Spleen (tissue), 11 donors: ENCODE measurements at regions not wholly inside any gene's neighbourhood (a gene's known extent, or its start where the extent isn't known, plus 50 kb on each side); places are given as distances from the start of the nearest gene placed in this dataset.

Experiments used
- DNase-seq: peaks from one replicate; pipeline ENCODE4 v3.0.0-alpha.2; 2020
- H3K27ac ChIP-seq, 8 donors: fragments of 200-600 bp; sonication (generic) in 7 of 8; 1 replicate in 4 of 8; 2 replicates in 4 of 8; pipeline versions ENCODE4 v1.5.0 to v1.8.0; 2016 to 2021; ENCODE audit warnings: inconsistent platforms in 4 of 8, mild to moderate bottlenecking in 4 of 8, moderate library complexity in 1 of 8
- H3K27me3 ChIP-seq, 7 donors: fragments of 200-600 bp; sonication (generic) in 6 of 7; replicated peaks in 1 of 7; 1 replicate in 4 of 7; 2 replicates in 3 of 7; pipeline versions ENCODE4 v1.5.0 to v1.8.0; 2016 to 2021; ENCODE audit warnings: inconsistent platforms in 3 of 7, mild to moderate bottlenecking in 1 of 7
- H3K36me3 ChIP-seq, 6 donors: fragments of 200-600 bp; sonication (generic) in 5 of 6; 1 replicate in 4 of 6; 2 replicates in 2 of 6; pipeline versions ENCODE4 v1.5.0 to v1.8.0; 2016 to 2021; ENCODE audit warnings: inconsistent platforms in 2 of 6
- H3K4me1 ChIP-seq, 6 donors: fragments of 200-600 bp; sonication (generic) in 5 of 6; 1 replicate in 3 of 6; 2 replicates in 3 of 6; pipeline versions ENCODE4 v1.5.0 to v1.8.0; 2016 to 2021; ENCODE audit warnings: inconsistent platforms in 3 of 6
- H3K4me3 ChIP-seq, 8 donors: fragments of 200-600 bp; sonication (generic) in 7 of 8; 1 replicate in 4 of 8; 2 replicates in 4 of 8; pipeline versions ENCODE4 v1.5.0 to v1.8.0; 2016 to 2021; ENCODE audit warnings: inconsistent platforms in 4 of 8, mild to moderate bottlenecking in 4 of 8, moderate library complexity in 2 of 8
- H3K9me3 ChIP-seq, 8 donors: fragments of 200-600 bp; sonication (generic) in 7 of 8; 1 replicate in 4 of 8; 2 replicates in 4 of 8; pipeline versions ENCODE4 v1.5.0 to v1.8.0; 2016 to 2021; ENCODE audit warnings: inconsistent platforms in 4 of 8
- POLR2A ChIP-seq, 3 donors: fragments of 450-650 bp; IDR thresholded peaks; one replicate each; pipeline ENCODE4 v1.5.1; 2017; ENCODE audit warnings: antibody characterized with exemption in 3 of 3, mild to moderate bottlenecking in 1 of 3
- POLR2AphosphoS5 ChIP-seq, 3 donors: sonication (generic); formaldehyde crosslinking; IDR thresholded peaks; one replicate each; pipeline ENCODE4 v1.5.1; 2017; ENCODE audit warnings: antibody characterized with exemption in 3 of 3
- WGBS, 5 donors: extraction: QIAGEN DNeasy Blood & Tissue Kit in 3 of 5; methylation state at CpG; one replicate each; pipeline versions ENCODE4 v1.1.5 to v1.1.7; 2013 to 2018; 5-methylcytosine and 5-hydroxymethylcytosine counted together
- intact Hi-C: fragments of 100-400 bp; cut with DNase I; formaldehyde crosslinking; loops from one replicate; pipeline ENCODE4 v1.15.0; 2023; ENCODE audit warnings: low total_unique reads
- TF ChIP-seq, protein P1 (sequence below), 11 experiments: fragments of 200-600 bp in 7 of 11; fragments of 450-650 bp in 4 of 11; sonication (generic) in 4 of 11; IDR thresholded peaks in 8 of 11; conservative IDR thresholded peaks in 3 of 11; 1 replicate in 7 of 11; 2 replicates in 4 of 11; pipeline versions ENCODE4 v1.4.0 to v1.8.0; 2016 to 2021; ENCODE audit warnings: antibody characterized with exemption in 11 of 11, inconsistent platforms in 4 of 11, mild to moderate bottlenecking in 1 of 11
- donor health status: healthy with polysubstance abuse.
- donor health status: DM: no; HTN: no; CAD: no; lungs with moderate emphysema.
- donor health status: DM: no; HTN: no; CAD: no.
- donor health status: Bipolar disorder and iron deficiency.
- donor health status: healthy.
- donor health status: DM: no; HTN: no; CAD: no.
- donor health status: DM: yes; HTN: yes; CAD: no.

DNA sequence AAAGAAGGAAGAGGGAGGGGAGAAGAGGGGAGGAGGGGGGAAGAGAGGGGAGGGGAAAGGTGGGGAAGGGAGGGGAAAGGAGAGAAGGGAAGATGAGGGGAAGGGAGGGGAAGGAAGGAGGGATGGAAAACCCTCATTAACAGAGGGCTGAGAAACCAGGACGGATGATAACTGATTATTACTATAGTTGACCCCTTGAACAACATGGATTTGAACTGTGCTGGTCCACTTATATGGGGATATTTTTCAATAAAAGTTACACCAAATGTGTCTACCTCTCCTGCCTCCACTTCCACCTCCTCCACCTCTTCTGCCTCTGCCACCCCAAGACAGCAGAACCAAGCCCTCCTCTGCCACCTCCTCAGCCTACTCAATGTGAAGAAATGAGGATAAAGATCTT lies 184.1 kb upstream of the ARID1B start:
- 67 to 94% (median 83%) methylated on average over 1 of the region's 1 CpG for whole genome bisulfite sequencing, 5 donors
- TF ChIP-seq, protein P1, sequence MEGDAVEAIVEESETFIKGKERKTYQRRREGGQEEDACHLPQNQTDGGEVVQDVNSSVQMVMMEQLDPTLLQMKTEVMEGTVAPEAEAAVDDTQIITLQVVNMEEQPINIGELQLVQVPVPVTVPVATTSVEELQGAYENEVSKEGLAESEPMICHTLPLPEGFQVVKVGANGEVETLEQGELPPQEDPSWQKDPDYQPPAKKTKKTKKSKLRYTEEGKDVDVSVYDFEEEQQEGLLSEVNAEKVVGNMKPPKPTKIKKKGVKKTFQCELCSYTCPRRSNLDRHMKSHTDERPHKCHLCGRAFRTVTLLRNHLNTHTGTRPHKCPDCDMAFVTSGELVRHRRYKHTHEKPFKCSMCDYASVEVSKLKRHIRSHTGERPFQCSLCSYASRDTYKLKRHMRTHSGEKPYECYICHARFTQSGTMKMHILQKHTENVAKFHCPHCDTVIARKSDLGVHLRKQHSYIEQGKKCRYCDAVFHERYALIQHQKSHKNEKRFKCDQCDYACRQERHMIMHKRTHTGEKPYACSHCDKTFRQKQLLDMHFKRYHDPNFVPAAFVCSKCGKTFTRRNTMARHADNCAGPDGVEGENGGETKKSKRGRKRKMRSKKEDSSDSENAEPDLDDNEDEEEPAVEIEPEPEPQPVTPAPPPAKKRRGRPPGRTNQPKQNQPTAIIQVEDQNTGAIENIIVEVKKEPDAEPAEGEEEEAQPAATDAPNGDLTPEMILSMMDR (IDR thresholded peaks at IDR 0.05 in 8 of 11, conservative IDR thresholded peaks at IDR 0.05 in 3 of 11): no peak
- no peak for TF ChIP-seq POLR2A (IDR thresholded peaks at IDR 0.05)
- TF ChIP-seq POLR2AphosphoS5 (IDR thresholded peaks at IDR 0.05): no peak
- H3K27ac ChIP-seq: no peak overlapping the region
- no peak for DNase-seq
- H3K9me3 ChIP-seq: no peaks in the 10 kb centered on the region
- H3K36me3 ChIP-seq: no peaks in the 10 kb centered on the region
- intact Hi-C loops: no loop called here
- peaks cover 0 to 11% (median 0%) of the 10 kb centered on the region in 7 donors for H3K27me3 ChIP-seq
- peaks cover 0 to under 1% (median 0%) of the 10 kb centered on the region in 6 donors for H3K4me1 ChIP-seq
- H3K4me3 ChIP-seq: no peak overlapping the region

GRCh38 chr6:156590482-156590881 lies 186.7 kb upstream of the ARID1B start:
- 87 to 93% (median 90%) methylated on average over 6 of the region's 6 CpGs for WGBS, 5 donors
- no peaks in the 10 kb centered on the region for H3K4me1 ChIP-seq
- no peaks in the 10 kb centered on the region for H3K36me3 ChIP-seq
- H3K9me3 ChIP-seq: peaks cover 0 to 5% (median 0%) of the 10 kb centered on the region in 8 donors
- no peak for TF ChIP-seq POLR2A (IDR thresholded peaks at IDR 0.05)
- TF ChIP-seq, protein P1 (IDR thresholded peaks at IDR 0.05 in 8 of 11, conservative IDR thresholded peaks at IDR 0.05 in 3 of 11): no peak
- TF ChIP-seq POLR2AphosphoS5 (IDR thresholded peaks at IDR 0.05): no peak
- H3K4me3 ChIP-seq: no peak overlapping the region
- no peak overlapping the region for H3K27ac ChIP-seq
- intact Hi-C loops: no loop called here
- DNase-seq: no peak
- no peaks in the 10 kb centered on the region for H3K27me3 ChIP-seq

DNA sequence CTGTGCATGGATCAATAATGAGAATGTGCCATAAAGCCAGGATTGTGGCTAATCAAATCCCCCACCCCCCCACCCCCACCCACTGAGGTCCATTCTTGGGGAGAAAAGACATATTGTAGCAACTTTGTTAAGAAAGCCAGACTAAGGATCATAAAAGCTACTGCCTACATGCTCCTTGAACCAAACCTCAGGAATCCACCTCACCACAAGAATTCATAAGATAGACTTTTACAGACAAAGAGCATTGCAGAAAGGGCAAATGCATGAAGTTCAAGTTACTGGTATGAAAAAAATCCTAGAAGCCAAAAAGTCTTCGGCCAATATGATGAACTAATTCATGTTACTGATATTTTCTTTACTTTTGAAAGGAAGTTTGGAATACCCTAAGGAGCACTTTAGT lies 187.9 kb upstream of the ARID1B start:
- Histone ChIP-seq H3K4me1 (no peaks in the 10 kb centered on the region), H3K27me3 (no peaks in the 10 kb centered on the region), H3K36me3 (no peaks in the 10 kb centered on the region), H3K4me3 (no peak overlapping the region), H3K9me3 (peaks cover 0 to 5% (median 0%) of the 10 kb centered on the region in 8 donors), H3K27ac (no peak overlapping the region)
- DNase-seq: no peak
- 74 to 95% (median 84%) methylated on average over 1 of the region's 1 CpG for WGBS, 5 donors
- intact Hi-C loops: no loop called here
- no peak for TF ChIP-seq POLR2AphosphoS5 (IDR thresholded peaks at IDR 0.05)
- TF ChIP-seq POLR2A (IDR thresholded peaks at IDR 0.05): no peak
- TF ChIP-seq, protein P1 (IDR thresholded peaks at IDR 0.05 in 8 of 11, conservative IDR thresholded peaks at IDR 0.05 in 3 of 11): no peak

GRCh38 chr6:156587751-156588301 lies 189.4 kb upstream of the ARID1B start:
- H3K27ac ChIP-seq: no peak overlapping the region
- TF ChIP-seq, protein P1 (IDR thresholded peaks at IDR 0.05 in 8 of 11, conservative IDR thresholded peaks at IDR 0.05 in 3 of 11): no peak
- no peak for TF ChIP-seq POLR2A (IDR thresholded peaks at IDR 0.05)
- no peak for TF ChIP-seq POLR2AphosphoS5 (IDR thresholded peaks at IDR 0.05)
- H3K9me3 ChIP-seq: peaks cover 0 to 5% (median 0%) of the 10 kb centered on the region in 8 donors
- H3K36me3 ChIP-seq: no peaks in the 10 kb centered on the region
- 75 to 99% (median 95%) methylated on average over 3 of the region's 3 CpGs for WGBS, 5 donors
- no peaks in the 10 kb centered on the region for H3K4me1 ChIP-seq
- H3K27me3 ChIP-seq: no peaks in the 10 kb centered on the region
- no peak for DNase-seq
- intact Hi-C loops: no loop called here
- no peak overlapping the region for H3K4me3 ChIP-seq
